Prostate gland (tissue), 2 donors: ENCODE measurements at regions not wholly inside any gene's neighbourhood (a gene's known extent, or its start where the extent isn't known, plus 50 kb on each side); places are given as distances from the start of the nearest gene placed in this dataset.

Source experiments
- CTCF ChIP-seq, 4 experiments: fragments of 200-600 bp in 2 of 4; fragments of 450-650 bp in 2 of 4; sonication (generic) in 2 of 4; IDR thresholded peaks; 1 replicate in 3 of 4; 2 replicates in 1 of 4; pipeline ENCODE4 v1.5.1; 2016 to 2019; ENCODE audit warnings: antibody characterized with exemption in 4 of 4, mild to moderate bottlenecking in 2 of 4, moderate library complexity in 2 of 4
- POLR2A ChIP-seq: fragments of 450-650 bp; IDR thresholded peaks from one replicate; pipeline ENCODE4 v1.6.1; 2016; ENCODE audit warnings: antibody characterized with exemption, mild to moderate bottlenecking
- POLR2AphosphoS5 ChIP-seq: sonication (generic); formaldehyde crosslinking; IDR thresholded peaks from one replicate; pipeline ENCODE4 v1.6.1; 2017; ENCODE audit warnings: antibody characterized with exemption

GRCh38 chr2:166671235-166671634 is 177.2 kb upstream of the SCN7A start:
- TF ChIP-seq CTCF (IDR thresholded peaks at IDR 0.05) (no peak), POLR2AphosphoS5 (no peak), POLR2A (no peak)
